Left renal cortex interstitium (tissue), 4 donors: ENCODE measurements at regions not wholly inside any gene's neighbourhood (a gene's known extent, or its start where the extent isn't known, plus 50 kb on each side); places are given as distances from the start of the nearest gene placed in this dataset.
"Not testable (repeated sequence)": the region's sequence is repeated elsewhere in the genome, so short reads cannot be mapped to it uniquely, and the experiment has no call there.

Experiments
- DNase-seq, 4 donors: peaks; one replicate each; pipeline ENCODE4 v3.0.0-alpha.2; 2013; ENCODE audit warnings: low read depth in 4 of 4, low spot score in 2 of 4, missing footprints in 1 of 4

- DNase-seq: no peak
Measured at GRCh38 chrX:44096666-44097065, 123.5 kb upstream of the NDP start.

GRCh38 chrX:44094821-44095530 lies 121.8 kb upstream of the NDP start:
- no peak for DNase-seq

- DNase-seq: no peak
Measured at GRCh38 chrX:44093431-44093830, 120.2 kb upstream of the NDP start.

GRCh38 chrX:44092778-44093177 lies 119.6 kb upstream of the NDP start:
- no peak for DNase-seq

- no peak for DNase-seq
Measured at GRCh38 chrX:44088510-44089144, 115.4 kb upstream of the NDP start.

- DNase-seq: no peak
Measured at GRCh38 chrX:44085209-44085608, 112.0 kb upstream of the NDP start.

GRCh38 chrX:44082829-44083228 lies 109.6 kb upstream of the NDP start:
- DNase-seq: no peak

- no peak for DNase-seq
Measured at GRCh38 chrX:44080083-44080482, 106.9 kb upstream of the NDP start.

GRCh38 chrX:44072631-44073030 lies 99.4 kb upstream of the NDP start:
- DNase-seq: no peak

- DNase-seq: no peak
Measured at GRCh38 chrX:44071847-44072551, 98.8 kb upstream of the NDP start.

GRCh38 chrX:44071070-44071645 lies 98.0 kb upstream of the NDP start:
- no peak for DNase-seq

GRCh38 chrX:44068043-44068442 lies 94.9 kb upstream of the NDP start:
- no peak for DNase-seq

- DNase-seq: no peak
Measured at GRCh38 chrX:44063606-44064005, 90.4 kb upstream of the NDP start.

- DNase-seq: no peak
Measured at GRCh38 chrX:44062840-44063239, 89.7 kb upstream of the NDP start.

- peak in 1 of 4 donors; percentile 13 for DNase-seq
Measured at GRCh38 chrX:44061968-44062614, 88.9 kb upstream of the NDP start.

- DNase-seq: no peak
Measured at GRCh38 chrX:44060221-44060620, 87.0 kb upstream of the NDP start.

GRCh38 chrX:44058339-44058738 lies 85.1 kb upstream of the NDP start:
- no peak for DNase-seq

- DNase-seq: no peak
Measured at GRCh38 chrX:44055638-44056037, 82.4 kb upstream of the NDP start.

GRCh38 chrX:44054863-44055601 lies 81.8 kb upstream of the NDP start:
- DNase-seq: no peak

- not testable (repeated sequence) for DNase-seq
Measured at GRCh38 chrX:44045106-44045505, 71.9 kb upstream of the NDP start.
